H1 (cell line): ENCODE measurements at regions not wholly inside any gene's neighbourhood (a gene's known extent, or its start where the extent isn't known, plus 50 kb on each side); places are given as distances from the start of the nearest gene placed in this dataset.

Experiments
- CTCF ChIA-PET: fragments of 300-600 bp; sonication (Branson Sonifier 250); formaldehyde crosslinking; loops from one replicate; lab custom pipeline; 2021; ENCODE audit not compliant: partially characterized antibody; lab: Charles Lee
- POLR2A ChIA-PET: fragments of 300-600 bp; sonication (Branson Sonifier 250); formaldehyde crosslinking; loops from one replicate; lab custom pipeline; 2021; ENCODE audit warnings: inconsistent platforms; ENCODE audit not compliant: partially characterized antibody; lab: Charles Lee
- DNase-seq, 2 experiments: peaks; one replicate each; pipeline versions ENCODE4 v3.0.0 to v3.0.0-alpha.2; 2010 to 2022; ENCODE audit warnings: low spot score in 2 of 2, low read depth in 1 of 2, mixed read lengths in 1 of 2
- FAIRE-seq: peaks from 2 replicates; lab custom pipeline; 2011; peaks lifted over from hg19 to GRCh38; lab: Jason Lieb, UNC
- H2AFZ ChIP-seq: 2 replicates; pipeline ENCODE4 v1.8.1; 2012; ENCODE audit warnings: low read length, inconsistent platforms
- H2AK5ac ChIP-seq: 2 replicates; pipeline ENCODE4 v1.6.1; 2013; ENCODE audit warnings: low read depth, low read length
- H2BK120ac ChIP-seq: replicated peaks from 2 replicates; pipeline ENCODE3; 2013; ENCODE audit warnings: low read depth, low read length, inconsistent platforms
- H2BK12ac ChIP-seq: 2 replicates; pipeline ENCODE4 v1.6.1; 2013; ENCODE audit warnings: low read depth, low read length
- H2BK15ac ChIP-seq: 2 replicates; pipeline ENCODE4 v1.6.1; 2013; ENCODE audit warnings: low read length
- H2BK20ac ChIP-seq: 2 replicates; pipeline ENCODE4 v1.6.1; 2013; ENCODE audit warnings: low read length
- H2BK5ac ChIP-seq: 2 replicates; pipeline ENCODE4 v1.6.1; 2013; ENCODE audit warnings: low read depth, low read length
- H3K14ac ChIP-seq: 2 replicates; pipeline ENCODE4 v1.6.1; 2013; ENCODE audit warnings: inconsistent platforms; ENCODE audit not compliant: insufficient read length
- H3K18ac ChIP-seq: 2 replicates; pipeline ENCODE4 v1.6.1; 2013; ENCODE audit warnings: low read length; ENCODE audit errors: extremely low read depth
- H3K23ac ChIP-seq: 2 replicates; pipeline ENCODE4 v1.6.1; 2013; ENCODE audit warnings: inconsistent platforms; ENCODE audit not compliant: insufficient read length
- H3K23me2 ChIP-seq: 2 replicates; pipeline ENCODE4 v1.6.1; 2013; ENCODE audit warnings: low read depth, low read length
- H3K27ac ChIP-seq: 2 replicates; pipeline ENCODE4 v1.6.1; 2011; ENCODE audit warnings: low read depth, low read length, inconsistent platforms
- H3K27me3 ChIP-seq, 4 experiments: replicated peaks in 1 of 4; 1 replicate in 1 of 4; 2 replicates in 3 of 4; pipeline versions ENCODE4 v1.6.1 to v1.8.1; 2011 to 2013; ENCODE audit warnings: low read length in 3 of 4, mild to moderate bottlenecking in 3 of 4, inconsistent platforms in 2 of 4, mixed read lengths in 2 of 4, moderate library complexity in 1 of 4; ENCODE audit not compliant: control insufficient read depth in 3 of 4, insufficient read depth in 3 of 4; ENCODE audit errors: extremely low read depth in 1 of 4
- H3K36me3 ChIP-seq, 4 experiments: 2 replicates each; pipeline versions ENCODE4 v1.6.1 to v1.8.1; 2011 to 2013; ENCODE audit warnings: mild to moderate bottlenecking in 4 of 4, low read length in 3 of 4, moderate library complexity in 2 of 4, control low read depth in 1 of 4, inconsistent platforms in 1 of 4; ENCODE audit not compliant: insufficient read depth in 4 of 4, control insufficient read depth in 2 of 4
- H3K4ac ChIP-seq: replicated peaks from 2 replicates; pipeline ENCODE3; 2013; ENCODE audit warnings: low read length, low read depth, mixed read lengths, inconsistent platforms; ENCODE audit not compliant: insufficient read length
- H3K4me1 ChIP-seq, 4 experiments: replicated peaks in 1 of 4; 1 replicate in 1 of 4; 2 replicates in 3 of 4; pipeline versions ENCODE4 v1.6.1 to v1.8.1; 2011 to 2013; ENCODE audit warnings: low read length in 3 of 4, inconsistent platforms in 2 of 4, mixed read lengths in 1 of 4; ENCODE audit not compliant: insufficient read depth in 4 of 4, control insufficient read depth in 3 of 4
- H3K4me2 ChIP-seq, 2 experiments: 2 replicates each; pipeline versions ENCODE4 v1.6.1 to v1.8.1; 2011 to 2013; ENCODE audit warnings: low read depth in 2 of 2, low read length in 2 of 2, control low read depth in 1 of 2, inconsistent platforms in 1 of 2, mild to moderate bottlenecking in 1 of 2; ENCODE audit not compliant: insufficient read depth in 1 of 2
- H3K4me3 ChIP-seq, 4 experiments: fragments of 200-600, 300-600 bp in 1 of 4; sonication (generic), shearing (Covaris generic), sonication (Bioruptor Twin) in 1 of 4; 2 replicates each; pipeline versions ENCODE4 v1.5.1 to v1.8.1; 2011 to 2016; ENCODE audit warnings: low read length in 4 of 4, low read depth in 3 of 4, control low read depth in 2 of 4, inconsistent platforms in 2 of 4, mild to moderate bottlenecking in 2 of 4, mixed read lengths in 1 of 4, moderate library complexity in 1 of 4; ENCODE audit not compliant: insufficient read depth in 2 of 4; ENCODE audit errors: extremely low read depth in 1 of 4
- H3K56ac ChIP-seq: replicated peaks from 2 replicates; pipeline ENCODE3; 2013; ENCODE audit warnings: low read depth, mild to moderate bottlenecking, mixed read lengths, low read length, inconsistent platforms; ENCODE audit not compliant: insufficient read length
- H3K79me1 ChIP-seq: 2 replicates; pipeline ENCODE4 v1.6.1; 2013; ENCODE audit warnings: low read depth, low read length, control low read depth
- H3K79me2 ChIP-seq, 2 experiments: 2 replicates each; pipeline versions ENCODE4 v1.6.1 to v1.8.1; 2012 to 2013; ENCODE audit warnings: low read length in 2 of 2, mild to moderate bottlenecking in 2 of 2, inconsistent platforms in 1 of 2; ENCODE audit not compliant: insufficient read depth in 2 of 2, control insufficient read depth in 1 of 2
- H3K9ac ChIP-seq, 4 experiments: replicated peaks in 1 of 4; 1 replicate in 1 of 4; 2 replicates in 3 of 4; pipeline versions ENCODE4 v1.6.1 to v1.8.1; 2011 to 2013; ENCODE audit warnings: low read depth in 3 of 4, low read length in 3 of 4, control low read depth in 2 of 4, mild to moderate bottlenecking in 2 of 4, moderate library complexity in 2 of 4, inconsistent platforms in 1 of 4; ENCODE audit errors: extremely low read depth in 1 of 4
- H3K9me3 ChIP-seq, 2 experiments: 2 replicates each; pipeline versions ENCODE4 v1.6.1 to v1.8.1; 2012 to 2013; ENCODE audit warnings: mild to moderate bottlenecking in 2 of 2, moderate library complexity in 2 of 2, control low read depth in 1 of 2, inconsistent platforms in 1 of 2, low read depth in 1 of 2, low read length in 1 of 2, mixed read lengths in 1 of 2; ENCODE audit not compliant: insufficient read depth in 2 of 2
- H4K20me1 ChIP-seq, 2 experiments: replicated peaks in 1 of 2; 2 replicates each; pipeline versions ENCODE3 to v1.8.1; 2011 to 2013; ENCODE audit warnings: inconsistent platforms in 2 of 2, low read length in 2 of 2, mild to moderate bottlenecking in 1 of 2; ENCODE audit not compliant: insufficient read depth in 2 of 2, control insufficient read depth in 1 of 2
- H4K5ac ChIP-seq: 2 replicates; pipeline ENCODE4 v1.6.1; 2013; ENCODE audit warnings: low read length, low read depth, mixed read lengths, inconsistent platforms; ENCODE audit not compliant: insufficient read length
- H4K8ac ChIP-seq: 2 replicates; pipeline ENCODE4 v1.8.0; 2013; ENCODE audit warnings: mild to moderate bottlenecking, moderate library complexity, low read length, inconsistent platforms; ENCODE audit not compliant: insufficient read depth; ENCODE audit errors: extremely low read depth
- H4K91ac ChIP-seq: replicated peaks from 2 replicates; pipeline ENCODE3; 2013; ENCODE audit warnings: low read length, mixed read lengths, inconsistent platforms; ENCODE audit not compliant: insufficient read length
- CBX5 ChIP-seq: fragments of 300-800, 300-1000 bp; sonication (generic); IDR thresholded peaks from 2 replicates; pipeline ENCODE4 v1.7.1; 2016; ENCODE audit warnings: antibody characterized with exemption, low read length, low read depth
- CREB1 ChIP-seq: IDR thresholded peaks from 2 replicates; pipeline ENCODE4 v1.6.1; 2012; ENCODE audit warnings: inconsistent platforms
- EZH2 ChIP-seq: fragments of 200-600 bp; sonication (generic); IDR thresholded peaks from 2 replicates; pipeline ENCODE4 v1.7.1; 2012; ENCODE audit warnings: low read depth, mild to moderate bottlenecking, moderate library complexity, low read length, inconsistent platforms; ENCODE audit not compliant: severe bottlenecking
- JUND ChIP-seq: IDR thresholded peaks from 2 replicates; pipeline ENCODE4 v1.6.1; 2011; ENCODE audit warnings: mild to moderate bottlenecking, improper control_type of control experiment, low read length
- SRF ChIP-seq: IDR thresholded peaks from 2 replicates; pipeline ENCODE4 v1.6.1; 2011; ENCODE audit warnings: mild to moderate bottlenecking, low read depth, low read length, moderate library complexity
- TAF1 ChIP-seq: IDR thresholded peaks from 2 replicates; pipeline ENCODE4 v1.6.1; 2011; ENCODE audit warnings: mild to moderate bottlenecking, low read depth, low read length
- WGBS, 2 experiments: shearing (Covaris generic) in 1 of 2; methylation state at CpG; one replicate each; pipeline versions ENCODE4 v1.1.6 to v1.1.7; 2013 to 2015; ENCODE audit warnings: low lambda C conversion rate in 2 of 2, mixed read lengths in 2 of 2, inconsistent platforms in 1 of 2, low coverage in 1 of 2, missing lambda C conversion rate in 1 of 2; ENCODE audit not compliant: insufficient replicate concordance in 2 of 2, insufficient coverage in 1 of 2, insufficient read length in 1 of 2; ENCODE audit errors: extremely low coverage in 1 of 2, missing lambda C conversion rate in 1 of 2; 5-methylcytosine and 5-hydroxymethylcytosine counted together

DNA sequence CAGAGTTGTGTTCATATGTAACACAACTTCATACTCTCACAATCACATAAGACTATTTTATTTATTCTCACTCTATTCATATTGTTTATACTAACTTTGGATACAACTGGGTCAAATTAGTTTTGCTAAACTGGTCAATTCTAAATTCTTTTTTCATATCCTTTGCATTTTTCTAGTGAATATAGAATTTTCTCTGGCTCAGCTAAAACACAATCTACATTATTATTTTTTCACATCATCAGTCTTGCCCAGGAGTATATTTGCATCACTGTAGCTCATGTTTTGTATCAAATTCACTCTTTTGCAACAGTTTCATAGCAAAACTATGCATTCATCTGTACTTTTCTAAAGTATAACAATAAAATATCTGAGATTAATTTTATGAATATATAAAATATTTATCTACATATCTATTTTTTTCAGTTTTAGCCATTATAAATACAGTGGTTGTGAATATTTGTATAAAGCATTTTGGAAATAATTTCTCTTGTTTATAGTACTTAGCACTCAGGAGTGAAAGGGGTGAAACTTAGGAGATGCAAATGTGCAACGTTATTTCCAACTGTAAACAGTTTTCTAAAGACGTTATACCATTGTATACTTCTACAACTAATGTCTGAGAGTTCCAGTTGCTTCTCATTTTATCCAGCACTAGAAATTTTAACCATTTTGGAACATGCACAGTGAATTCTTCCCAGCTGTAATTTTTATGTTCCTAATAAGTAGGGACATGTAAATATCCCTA is 854.6 kb downstream of the CBLN2 start:
- Histone ChIP-seq H3K9me3 (peaks cover 37 to 55% of the 10 kb centered on the region in 2 experiments), H4K5ac (no peak overlapping the region), H4K91ac (no peak overlapping the region), H3K9ac (no peak overlapping the region), H3K18ac (no peak overlapping the region), H3K14ac (no peak overlapping the region), H3K4me1 (no peaks in the 10 kb centered on the region), H3K4ac (no peak overlapping the region), H2AK5ac (no peak overlapping the region), H4K20me1 (no peaks in the 10 kb centered on the region), H2BK20ac (no peak overlapping the region), H2BK12ac (no peak overlapping the region), H3K56ac (no peak overlapping the region), H3K4me2 (no peak overlapping the region), H3K27me3 (no peaks in the 10 kb centered on the region), H2BK120ac (no peak overlapping the region), H4K8ac (no peak overlapping the region), H3K23me2 (no peaks in the 10 kb centered on the region), H2BK5ac (no peak overlapping the region), H3K79me2 (no peaks in the 10 kb centered on the region), H3K36me3 (no peaks in the 10 kb centered on the region), H2AFZ (no peak overlapping the region), H2BK15ac (no peak overlapping the region), H3K79me1 (no peaks in the 10 kb centered on the region), H3K4me3 (no peak overlapping the region), H3K23ac (no peak overlapping the region), H3K27ac (no peak overlapping the region)
- POLR2A ChIA-PET = no interaction called here
- 58% methylated on average over 2 of the region's 2 CpGs; no CpG with 5 or more reads in 1 of the 2 experiments for WGBS, 2 experiments
- TF ChIP-seq CBX5 (no peak), SRF (no peak), EZH2 (no peak), JUND (no peak), CREB1 (no peak), TAF1 (no peak)
- DNase-seq = no peak
- no peak for FAIRE-seq
- CTCF ChIA-PET = no interaction called here
